ENCODE measurements at regions not wholly inside any gene's neighbourhood (a gene's known extent, or its start where the extent isn't known, plus 50 kb on each side); places are given as distances from the start of the nearest gene placed in this dataset.

DNA sequence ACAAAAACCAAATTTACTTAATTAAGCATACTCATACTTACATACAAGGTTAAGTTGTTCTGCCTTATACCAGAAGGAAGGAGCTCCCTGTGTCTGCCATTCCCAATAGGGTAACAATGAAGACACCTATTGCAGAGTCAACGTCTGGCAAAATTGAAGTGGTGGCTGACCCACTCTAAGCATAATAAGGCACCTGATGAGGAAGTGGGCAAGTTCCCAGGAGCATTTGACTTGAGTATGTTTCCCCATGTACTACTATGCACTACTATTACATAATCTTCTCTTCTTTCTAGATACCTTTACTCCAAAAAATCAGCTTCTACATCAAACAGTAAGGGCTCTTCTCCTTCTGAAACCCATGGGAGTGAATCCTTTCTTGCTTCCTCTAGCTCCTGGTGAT is 591.5 kb downstream of the PPARGC1A start:
- Histone ChIP-seq H3K27me3 (no peaks in the 10 kb centered on the region), H3K36me3 (no peaks in the 10 kb centered on the region), H3K9me3 (no peaks in the 10 kb centered on the region), H3K4me3 (no peak overlapping the region), H3K27ac (no peak overlapping the region), H3K4me1 (no peaks in the 10 kb centered on the region)
- intact Hi-C loops (cut with DNase I), result no loop called here
- TF ChIP-seq, protein P1, sequence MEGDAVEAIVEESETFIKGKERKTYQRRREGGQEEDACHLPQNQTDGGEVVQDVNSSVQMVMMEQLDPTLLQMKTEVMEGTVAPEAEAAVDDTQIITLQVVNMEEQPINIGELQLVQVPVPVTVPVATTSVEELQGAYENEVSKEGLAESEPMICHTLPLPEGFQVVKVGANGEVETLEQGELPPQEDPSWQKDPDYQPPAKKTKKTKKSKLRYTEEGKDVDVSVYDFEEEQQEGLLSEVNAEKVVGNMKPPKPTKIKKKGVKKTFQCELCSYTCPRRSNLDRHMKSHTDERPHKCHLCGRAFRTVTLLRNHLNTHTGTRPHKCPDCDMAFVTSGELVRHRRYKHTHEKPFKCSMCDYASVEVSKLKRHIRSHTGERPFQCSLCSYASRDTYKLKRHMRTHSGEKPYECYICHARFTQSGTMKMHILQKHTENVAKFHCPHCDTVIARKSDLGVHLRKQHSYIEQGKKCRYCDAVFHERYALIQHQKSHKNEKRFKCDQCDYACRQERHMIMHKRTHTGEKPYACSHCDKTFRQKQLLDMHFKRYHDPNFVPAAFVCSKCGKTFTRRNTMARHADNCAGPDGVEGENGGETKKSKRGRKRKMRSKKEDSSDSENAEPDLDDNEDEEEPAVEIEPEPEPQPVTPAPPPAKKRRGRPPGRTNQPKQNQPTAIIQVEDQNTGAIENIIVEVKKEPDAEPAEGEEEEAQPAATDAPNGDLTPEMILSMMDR (IDR thresholded peaks at IDR 0.05), result no peak
- ATAC-seq (no peak), DNase-seq (no peak)

DNA sequence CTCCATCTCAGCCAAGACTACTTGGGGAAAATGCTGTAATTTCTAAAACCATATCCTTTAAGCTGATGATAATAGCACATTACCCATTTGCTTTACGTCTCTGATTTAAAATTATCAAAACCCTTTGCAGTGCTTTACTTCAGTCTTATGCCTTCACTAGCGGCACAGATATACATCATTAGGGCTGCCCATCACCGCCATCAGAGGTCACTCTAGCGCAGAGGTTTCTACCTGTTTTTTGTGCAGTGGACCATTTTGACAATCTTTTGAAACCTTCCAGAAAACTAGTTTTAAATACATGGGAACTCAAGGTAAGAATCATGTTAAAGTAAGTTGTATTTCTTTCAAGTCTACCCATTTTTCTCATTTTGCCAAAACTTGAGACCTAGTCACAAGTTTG is 592.5 kb downstream of the PPARGC1A start:
- intact Hi-C loops (cut with DNase I), result no loop called here
- ATAC-seq (no peak), DNase-seq (no peak)
- H3K27me3 ChIP-seq, result no peaks in the 10 kb centered on the region
- H3K27ac ChIP-seq, result no peak overlapping the region
- no peaks in the 10 kb centered on the region for H3K36me3 ChIP-seq
- TF ChIP-seq, protein P1 (IDR thresholded peaks at IDR 0.05), result no peak
- no peak overlapping the region for H3K4me3 ChIP-seq
- H3K9me3 ChIP-seq, result no peaks in the 10 kb centered on the region
- no peaks in the 10 kb centered on the region for H3K4me1 ChIP-seq

DNA sequence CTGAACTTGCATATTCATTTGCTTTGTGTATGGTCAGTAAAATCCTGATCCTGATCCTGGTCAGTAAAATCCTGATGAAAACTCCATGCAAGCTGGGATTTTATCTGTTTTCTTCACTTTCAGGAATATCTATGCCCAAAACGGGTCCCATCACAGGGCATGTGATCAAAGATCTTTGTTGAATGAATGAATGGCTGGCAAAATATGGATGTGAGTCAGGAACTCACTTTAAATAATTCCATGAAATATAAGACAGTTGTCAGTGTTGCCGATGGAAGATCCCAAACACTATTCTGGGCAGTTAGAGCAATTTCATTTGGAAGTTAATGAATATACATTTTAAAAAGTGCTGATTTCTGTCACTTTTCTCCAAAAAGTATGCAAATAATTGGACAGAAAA is 598.4 kb downstream of the GBA3 start:
- Histone ChIP-seq H3K4me3 (no peak overlapping the region), H3K27me3 (no peaks in the 10 kb centered on the region), H3K27ac (no peak overlapping the region), H3K4me1 (no peaks in the 10 kb centered on the region), H3K9me3 (no peaks in the 10 kb centered on the region), H3K36me3 (no peaks in the 10 kb centered on the region)
- ATAC-seq, result no peak
- intact Hi-C loops (cut with DNase I), result no loop called here
- TF ChIP-seq, protein P1 (IDR thresholded peaks at IDR 0.05), result no peak
- no peak for DNase-seq

DNA sequence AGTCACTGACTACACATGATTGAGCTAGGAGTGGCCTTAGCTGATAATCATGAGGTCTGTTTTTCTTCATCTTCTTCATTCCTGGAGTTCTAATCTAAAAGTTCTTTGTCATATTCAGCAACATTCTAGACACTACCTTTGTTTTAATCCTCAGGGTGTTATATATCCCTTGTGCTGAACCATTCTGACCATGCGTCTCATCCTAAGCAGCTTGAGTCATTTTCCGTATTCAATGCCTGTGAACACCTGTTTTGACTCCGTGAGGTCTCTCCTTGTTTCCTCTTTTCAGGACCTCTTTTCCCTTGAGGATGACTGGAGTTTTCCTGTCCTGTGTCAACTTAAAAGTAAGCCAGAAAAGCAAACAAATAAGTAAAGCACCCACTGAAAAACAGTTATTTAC is 597.9 kb downstream of the GBA3 start:
- ATAC-seq, result no peak
- no peaks in the 10 kb centered on the region for H3K27me3 ChIP-seq
- H3K4me3 ChIP-seq, result no peak overlapping the region
- H3K27ac ChIP-seq, result no peak overlapping the region
- H3K36me3 ChIP-seq, result no peaks in the 10 kb centered on the region
- no peaks in the 10 kb centered on the region for H3K4me1 ChIP-seq
- TF ChIP-seq, protein P1 (IDR thresholded peaks at IDR 0.05), result no peak
- H3K9me3 ChIP-seq, result no peaks in the 10 kb centered on the region
- intact Hi-C loops (cut with DNase I), result no loop called here
- DNase-seq, result no peak

DNA sequence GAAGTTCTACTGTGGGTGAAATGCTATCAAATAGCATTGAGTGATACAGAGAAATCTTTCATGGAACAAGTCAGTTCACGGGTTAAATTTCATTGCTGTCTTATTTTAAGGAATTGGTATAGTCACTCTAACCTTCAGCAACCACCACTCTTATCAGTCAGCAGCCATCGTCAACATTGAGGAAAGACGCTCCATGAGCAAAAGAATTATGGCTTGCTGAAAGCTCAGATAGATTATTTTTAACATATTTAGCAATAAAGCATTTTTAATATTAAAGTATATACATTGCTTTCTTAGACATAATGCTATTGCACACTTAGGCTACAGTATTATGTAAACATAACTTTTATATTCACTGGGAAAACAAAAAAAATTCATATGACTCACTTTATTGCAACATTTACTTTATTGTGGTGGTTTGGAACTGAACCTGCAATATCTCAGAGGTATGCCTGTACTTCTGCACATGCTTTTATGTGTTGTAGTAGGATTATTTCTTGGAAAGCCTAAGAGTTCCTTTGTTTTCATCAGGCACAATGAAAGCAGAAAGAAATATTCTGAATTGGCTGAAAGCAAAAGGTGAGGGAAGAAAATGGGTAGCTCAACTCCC is 586.7 kb downstream of the GBA3 start:
- intact Hi-C loops (cut with DNase I), result no loop called here
- TF ChIP-seq, protein P1 (IDR thresholded peaks at IDR 0.05), result no peak
- Histone ChIP-seq H3K36me3 (no peaks in the 10 kb centered on the region), H3K27ac (no peak overlapping the region), H3K9me3 (no peaks in the 10 kb centered on the region), H3K4me3 (no peak overlapping the region), H3K27me3 (no peaks in the 10 kb centered on the region), H3K4me1 (no peaks in the 10 kb centered on the region)
- DNase-seq (no peak), ATAC-seq (no peak)
